HG03060 (cell line): ENCODE measurements at regions not wholly inside any gene's neighbourhood (a gene's known extent, or its start where the extent isn't known, plus 50 kb on each side); places are given as distances from the start of the nearest gene placed in this dataset.

ENCODE experiments used
- ATAC-seq: cut with Tn5 transposase; IDR thresholded peaks from one replicate; pipeline ENCODE4 v1.9.1; 2021; ENCODE audit warnings: low read depth, moderate number of reproducible peaks; ENCODE audit not compliant: unreplicated experiment

DNA sequence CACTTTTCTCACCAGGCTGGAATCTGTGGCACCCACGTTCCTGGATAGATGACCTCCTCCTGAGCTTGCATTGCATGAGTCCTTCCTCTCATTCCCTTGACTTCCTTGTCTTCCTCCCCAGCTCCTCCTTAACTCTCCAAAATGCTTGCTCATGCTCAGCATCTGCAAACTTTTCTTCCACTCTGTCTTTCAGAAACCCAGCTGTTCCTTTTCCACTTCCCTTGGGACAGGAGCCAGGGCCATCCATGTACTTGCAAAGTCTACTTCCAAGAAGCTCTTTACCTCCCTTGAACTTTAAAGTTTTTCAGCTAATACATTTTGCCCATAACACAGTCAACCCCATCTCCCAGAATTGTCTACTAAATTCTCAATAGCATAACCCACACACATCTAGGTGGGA, 861.7 kb downstream of the QKI start:
- no peak for ATAC-seq

DNA sequence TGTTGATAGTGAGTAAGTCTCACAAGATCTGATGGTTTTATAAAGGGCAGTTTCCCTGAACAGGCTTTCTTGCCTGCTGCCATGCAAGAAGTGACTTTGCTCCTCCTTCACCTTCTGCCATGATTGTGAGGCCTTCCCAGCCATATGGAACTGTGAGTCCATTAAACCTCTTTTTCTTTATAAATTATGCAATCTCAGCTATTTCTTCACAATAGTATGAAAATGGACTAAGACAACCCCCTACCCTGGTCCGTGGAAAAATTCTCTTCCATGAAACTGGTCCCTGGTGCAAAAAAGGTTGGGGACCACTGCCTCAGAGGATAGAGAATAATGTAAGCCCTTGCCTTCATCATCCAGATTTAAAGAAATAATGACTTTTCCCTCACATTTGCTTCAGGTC, 861.3 kb downstream of the QKI start:
- no peak for ATAC-seq

DNA sequence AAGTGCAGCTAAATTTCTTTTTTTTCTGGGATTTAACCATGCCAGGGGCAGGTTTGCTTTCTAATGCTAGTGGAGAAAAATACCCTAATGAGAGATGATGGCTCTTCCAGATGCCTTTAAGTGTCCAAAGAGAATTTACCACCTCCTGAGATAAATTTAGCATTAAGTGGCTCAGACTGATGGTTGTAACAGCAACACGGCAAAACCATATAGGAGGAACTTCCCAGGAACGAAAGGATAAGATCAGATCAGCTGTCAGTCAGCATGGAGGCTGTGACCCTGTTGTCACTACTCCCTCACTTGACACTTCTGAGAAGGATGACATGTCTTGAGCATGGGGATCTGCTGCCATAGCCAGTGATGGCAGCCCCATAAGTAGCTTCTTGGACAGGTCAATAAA, 860.0 kb downstream of the QKI start:
- ATAC-seq = no peak

DNA sequence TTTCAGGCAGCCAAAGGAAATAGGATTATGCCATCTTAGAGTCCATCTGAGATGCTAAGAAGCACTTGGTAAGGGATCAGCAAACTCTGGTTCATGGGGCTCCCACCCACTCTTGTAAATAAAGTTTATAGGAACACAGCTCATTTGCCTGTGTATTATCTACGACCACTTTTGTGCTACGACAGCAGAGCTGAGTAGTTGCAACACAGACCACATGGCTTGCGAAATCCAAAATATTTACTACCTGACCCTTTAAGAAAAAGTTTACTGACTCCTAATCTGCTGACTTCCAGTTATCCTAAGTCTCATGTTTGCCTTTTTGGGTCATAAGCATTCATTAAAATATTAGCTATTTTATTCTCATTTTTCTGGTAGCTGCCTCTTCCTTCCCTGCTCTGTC, 859.0 kb downstream of the QKI start:
- no peak for ATAC-seq

DNA sequence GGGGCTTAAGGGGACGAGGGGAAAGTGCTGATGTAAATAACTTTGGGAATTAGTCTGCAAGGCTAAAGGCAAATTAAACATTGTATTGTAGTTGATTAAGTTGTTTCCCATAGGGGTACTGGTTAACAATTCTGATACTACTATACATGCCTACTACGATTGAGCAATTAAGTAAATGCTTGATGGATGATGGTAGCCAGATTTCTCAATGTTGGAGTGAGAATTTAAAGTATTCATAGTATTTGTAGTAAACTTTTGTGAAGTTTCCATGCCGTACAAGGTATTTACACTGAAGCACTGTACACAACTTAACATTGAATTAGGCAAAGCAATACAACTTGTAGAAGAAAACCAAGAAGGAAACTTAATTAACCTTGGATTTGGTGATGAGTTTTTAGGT, 852.3 kb downstream of the QKI start:
- no peak for ATAC-seq

DNA sequence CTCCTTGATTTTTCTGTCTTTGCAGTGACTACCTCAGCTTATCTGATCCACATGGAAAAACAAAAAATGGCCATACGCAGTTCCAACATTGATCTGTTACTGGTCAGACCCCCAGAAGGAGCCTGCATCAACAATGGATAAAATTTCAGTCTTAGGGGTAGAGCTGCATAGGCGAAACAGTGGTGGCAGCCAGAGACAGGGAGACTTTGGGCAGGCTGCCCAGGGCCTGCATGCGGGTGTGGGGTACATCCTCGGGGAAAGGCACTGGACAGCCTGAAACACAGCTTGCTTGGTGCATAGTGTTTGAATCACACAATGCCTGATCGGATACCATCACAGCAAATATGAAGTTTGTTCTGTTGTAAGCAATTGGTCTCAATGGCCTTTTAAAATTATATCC, 847.8 kb downstream of the QKI start:
- ATAC-seq = no peak

DNA sequence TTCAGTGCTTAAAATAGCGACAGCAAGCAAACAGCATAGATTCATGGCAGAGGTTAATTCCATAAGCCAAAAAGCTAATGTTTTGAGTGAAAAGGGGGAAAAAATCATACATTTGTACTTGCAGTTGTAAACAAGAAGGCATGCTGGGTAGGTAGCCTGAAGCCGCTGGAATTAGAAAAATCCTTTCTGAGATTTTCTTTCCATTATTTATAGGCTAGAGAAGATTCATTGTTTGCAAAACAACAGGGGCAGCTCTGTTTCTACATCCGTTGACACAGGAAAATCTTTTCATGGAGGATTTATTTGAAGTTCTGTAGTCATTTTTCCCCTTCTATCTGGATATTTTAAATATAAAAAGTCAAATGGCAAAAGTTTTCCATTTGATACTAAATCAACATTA, 843.9 kb downstream of the QKI start:
- no peak for ATAC-seq

DNA sequence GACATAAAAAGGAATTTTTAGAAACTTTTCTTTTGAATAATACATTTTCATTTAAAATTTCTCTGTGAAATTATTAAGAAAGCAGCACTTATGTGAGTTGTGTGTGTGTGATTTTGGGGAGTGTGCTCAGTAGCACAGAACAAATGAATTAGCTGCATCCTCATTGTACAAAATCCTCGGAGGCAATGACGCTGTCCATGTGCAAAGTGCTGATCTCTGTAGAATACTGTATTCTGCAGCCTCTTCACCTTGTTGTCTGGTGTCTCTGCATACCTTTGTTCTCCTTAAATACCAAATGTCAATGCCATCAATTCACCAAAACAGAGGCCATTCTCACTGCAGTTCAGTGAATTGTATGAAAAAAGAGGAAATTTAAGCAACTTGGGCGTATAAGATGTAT, 838.4 kb downstream of the QKI start:
- no peak for ATAC-seq

DNA sequence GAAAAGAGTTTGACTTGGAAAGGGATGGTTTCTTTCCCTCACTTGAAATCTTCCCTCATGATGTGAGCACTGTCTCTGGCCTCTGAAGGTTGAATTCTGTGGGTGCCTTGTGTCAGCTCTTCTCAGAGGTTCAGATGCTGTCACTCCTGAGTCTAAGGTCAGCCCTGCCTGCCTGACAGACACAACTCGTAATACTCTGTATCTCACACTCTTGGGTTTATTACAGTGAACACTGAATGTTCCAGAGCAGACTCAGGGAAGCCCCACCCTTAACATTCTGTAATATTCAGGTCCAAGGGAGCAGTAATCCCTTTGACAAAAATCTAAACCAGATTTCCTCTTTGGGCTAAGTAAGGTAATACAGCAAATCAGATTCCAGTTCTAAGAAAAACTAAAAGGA, 837.8 kb downstream of the QKI start:
- ATAC-seq = no peak

DNA sequence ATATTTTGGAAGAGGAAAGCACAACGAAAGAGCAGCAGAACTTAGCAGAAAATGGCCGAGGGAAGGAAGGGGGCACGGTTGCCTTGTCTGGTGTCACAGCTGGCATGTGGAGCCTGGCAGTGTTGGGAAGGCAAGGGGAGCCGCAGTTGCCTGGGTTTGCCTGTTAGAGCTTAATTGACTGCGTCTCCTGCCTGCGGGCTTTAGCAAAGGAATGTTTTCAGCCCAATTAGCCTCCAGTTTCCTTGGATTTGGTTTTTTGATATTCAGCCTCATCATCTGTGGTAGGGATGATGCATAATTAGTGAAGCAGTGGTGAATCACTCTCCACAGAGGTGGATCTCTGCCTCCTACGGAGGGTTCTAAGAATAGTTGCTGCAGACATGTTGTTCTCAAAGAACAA, 832.6 kb downstream of the QKI start:
- no peak for ATAC-seq

DNA sequence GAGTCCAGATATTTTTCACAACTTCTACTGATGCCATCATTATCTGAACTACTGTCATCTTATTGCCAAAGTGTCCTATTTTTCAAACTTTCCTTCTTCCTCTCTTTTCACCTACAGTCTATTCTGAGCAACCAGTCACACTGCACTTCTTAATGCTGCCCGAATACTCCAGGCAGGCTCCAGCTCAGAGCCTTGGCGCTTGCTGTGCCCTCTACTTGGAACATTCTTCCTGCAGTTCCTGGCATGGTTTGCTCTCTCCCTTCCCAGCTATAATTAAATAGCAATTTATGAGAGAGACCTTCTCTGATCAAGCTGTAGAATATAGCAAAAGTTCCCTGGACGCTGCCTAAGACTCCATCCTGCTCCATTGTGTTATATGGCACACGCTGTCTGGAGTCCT, 831.6 kb downstream of the QKI start:
- no peak for ATAC-seq

DNA sequence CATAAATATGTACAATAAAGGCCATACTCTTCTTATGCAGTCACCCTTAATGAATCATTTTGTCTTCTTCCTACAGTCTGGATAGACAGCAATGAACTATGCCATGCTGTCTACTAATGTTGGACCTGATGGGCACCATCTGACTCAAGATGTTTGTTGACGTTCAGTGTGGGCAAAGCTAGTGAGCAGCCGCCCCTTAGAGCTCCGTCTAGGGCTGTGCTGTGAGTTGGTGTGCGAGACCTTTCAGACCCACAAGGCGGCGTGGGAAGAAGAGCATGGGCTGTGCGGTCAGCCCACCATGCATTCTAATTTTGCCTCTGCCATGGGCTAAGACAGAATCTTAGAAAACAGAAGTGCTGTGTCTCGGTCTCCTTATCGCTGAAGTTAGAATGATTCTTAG, 829.4 kb downstream of the QKI start:
- ATAC-seq = no peak

DNA sequence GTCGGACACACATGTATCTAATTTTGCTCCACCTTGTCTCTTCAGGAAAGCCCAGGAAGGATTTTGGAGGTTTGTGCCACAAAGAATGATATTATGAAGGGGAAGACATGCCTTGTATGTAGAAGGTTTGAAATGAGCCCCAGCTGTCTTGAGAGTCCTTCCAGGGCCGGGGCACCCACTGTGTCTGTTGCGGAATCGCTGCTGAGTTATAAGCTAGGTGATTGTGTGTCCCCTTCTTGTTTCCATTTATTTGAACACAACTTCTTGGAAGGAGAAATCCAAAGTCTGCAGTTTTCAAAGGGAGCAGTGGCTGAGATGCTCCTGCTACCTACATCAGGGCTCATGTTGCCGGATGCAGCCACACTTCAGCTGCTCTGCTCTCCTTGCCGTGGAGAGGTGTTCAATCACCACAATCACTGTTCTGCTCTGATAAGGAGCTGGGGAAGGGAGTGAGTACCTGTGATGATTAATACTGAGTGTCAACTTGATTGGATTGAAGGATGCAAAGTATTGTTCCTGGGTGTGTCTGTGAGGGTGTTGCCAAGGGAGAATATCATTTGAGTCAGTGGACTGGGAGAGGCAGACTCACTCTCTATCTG, 828.6 kb downstream of the QKI start:
- no peak for ATAC-seq

DNA sequence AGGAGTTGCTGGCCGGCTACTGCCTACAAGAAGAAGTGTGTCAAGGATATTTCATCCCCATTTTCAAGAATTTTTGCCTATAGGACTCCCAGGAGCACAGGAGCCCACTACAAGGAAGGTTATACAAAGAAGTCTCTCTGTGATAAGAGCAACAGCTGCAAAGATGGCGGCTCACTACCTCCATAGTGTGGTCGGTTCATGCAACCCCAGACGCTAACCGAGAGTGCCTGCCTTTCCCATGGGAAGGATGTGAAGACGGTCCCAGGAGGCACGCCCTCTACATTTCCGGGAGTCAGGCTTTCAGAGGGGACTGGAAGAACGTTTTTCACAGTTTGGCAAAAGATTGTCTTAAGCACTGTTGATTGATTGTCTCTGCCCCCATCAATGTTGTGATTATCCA, 816.3 kb downstream of the QKI start:
- ATAC-seq = no peak

DNA sequence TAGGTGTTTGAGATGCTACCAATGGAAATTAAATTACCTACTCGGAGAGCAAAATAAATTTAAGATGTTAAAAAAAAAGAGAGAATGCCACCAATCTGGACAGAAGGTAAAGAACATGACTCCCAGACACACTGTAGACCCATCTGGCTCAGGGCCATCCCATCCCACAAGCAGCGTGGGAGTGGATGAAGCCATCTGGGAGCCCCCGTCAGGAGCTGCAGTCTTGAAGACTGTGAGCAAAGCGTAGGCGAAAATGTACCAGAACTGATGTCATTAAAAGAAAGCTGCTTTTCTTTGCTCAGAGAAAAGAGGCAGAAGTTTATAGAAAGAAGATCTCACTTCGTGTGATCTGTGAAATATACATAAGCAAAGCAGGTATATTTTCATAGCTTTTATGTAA, 815.7 kb downstream of the QKI start:
- ATAC-seq = no peak

DNA sequence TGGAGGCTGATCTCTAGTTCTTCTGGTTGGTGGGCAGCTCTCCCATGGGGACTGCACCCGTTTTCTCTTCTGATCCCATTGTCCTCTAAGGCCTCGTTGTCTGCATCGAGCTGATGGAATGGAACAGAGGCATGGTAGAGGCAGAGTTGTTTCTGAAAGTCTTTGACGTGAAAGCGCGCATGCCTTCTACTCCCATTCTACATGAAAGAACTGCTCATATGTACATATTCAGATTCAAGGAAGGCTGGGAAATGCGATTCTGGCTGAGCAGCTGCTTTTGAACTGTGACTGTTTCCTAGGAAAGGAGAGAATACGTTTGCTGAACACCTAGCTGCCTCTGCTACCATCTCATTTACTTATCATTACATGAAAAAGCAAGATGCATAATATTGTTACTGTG, 815.2 kb downstream of the QKI start:
- ATAC-seq = no peak

DNA sequence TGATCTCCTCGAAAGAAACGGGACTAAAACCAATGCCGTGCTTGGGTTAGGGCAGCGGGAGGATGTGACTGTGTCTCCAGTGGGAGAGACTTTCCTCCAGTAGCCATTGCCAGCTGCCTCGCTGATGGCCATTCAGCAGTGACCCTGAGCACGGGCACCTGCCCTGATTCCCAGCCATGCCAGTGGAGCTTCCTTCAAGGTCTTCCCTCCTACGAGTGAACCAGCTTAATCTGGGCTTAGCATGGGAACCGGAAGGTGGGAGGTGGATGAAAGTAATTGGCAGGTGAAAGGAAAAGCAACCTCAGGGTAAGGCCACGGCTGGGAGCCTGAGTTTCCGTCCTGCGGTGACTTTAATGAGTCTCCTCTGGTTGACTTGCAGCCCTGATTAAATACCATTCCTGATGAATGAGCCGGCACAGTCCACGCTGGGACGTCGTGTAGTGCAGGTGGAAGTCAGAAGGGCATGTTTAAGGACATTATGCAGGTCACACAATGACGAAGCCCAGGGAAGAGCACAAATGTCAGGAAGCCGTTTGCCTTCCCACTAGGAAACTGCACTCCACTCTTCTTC, 813.5 kb downstream of the QKI start:
- no peak for ATAC-seq

DNA sequence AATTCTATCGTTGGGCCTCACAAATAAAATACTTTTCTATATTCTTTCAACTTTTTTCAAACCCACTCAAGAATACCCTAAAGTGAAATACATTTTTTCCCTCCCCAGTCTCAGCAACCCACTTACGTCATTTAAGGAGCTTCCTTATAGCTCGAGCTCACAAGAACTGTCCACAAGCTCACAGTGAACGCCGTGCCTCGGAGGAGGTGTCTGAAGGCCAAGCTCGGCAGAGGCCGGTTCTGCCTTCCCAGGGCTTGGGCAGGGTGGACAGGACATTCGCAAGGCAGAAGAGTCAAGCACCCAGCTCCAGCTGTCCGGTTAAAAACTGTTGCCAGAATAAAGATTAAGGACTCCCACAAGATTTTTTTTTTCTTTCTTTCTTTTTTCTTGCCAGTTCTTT, 802.3 kb downstream of the QKI start:
- ATAC-seq = no peak

DNA sequence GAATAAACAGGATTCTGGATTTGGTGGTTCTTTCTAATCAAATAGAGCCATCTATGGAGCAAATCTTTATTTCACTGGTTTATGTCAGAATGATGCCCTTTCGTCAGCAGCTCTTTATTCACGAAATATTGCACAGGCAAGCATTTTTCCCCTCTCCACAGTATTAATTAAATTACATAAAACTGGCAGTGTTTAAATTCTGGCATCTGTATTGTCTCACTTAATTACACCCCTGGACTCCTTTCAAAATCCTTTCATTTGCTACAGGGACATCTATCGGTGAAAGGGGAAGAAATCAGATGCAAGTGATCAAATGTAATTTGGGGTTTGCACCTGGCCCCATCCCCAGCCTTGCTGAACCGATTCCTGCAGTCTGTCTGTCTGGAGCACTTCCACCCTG, 801.9 kb downstream of the QKI start:
- no peak for ATAC-seq

DNA sequence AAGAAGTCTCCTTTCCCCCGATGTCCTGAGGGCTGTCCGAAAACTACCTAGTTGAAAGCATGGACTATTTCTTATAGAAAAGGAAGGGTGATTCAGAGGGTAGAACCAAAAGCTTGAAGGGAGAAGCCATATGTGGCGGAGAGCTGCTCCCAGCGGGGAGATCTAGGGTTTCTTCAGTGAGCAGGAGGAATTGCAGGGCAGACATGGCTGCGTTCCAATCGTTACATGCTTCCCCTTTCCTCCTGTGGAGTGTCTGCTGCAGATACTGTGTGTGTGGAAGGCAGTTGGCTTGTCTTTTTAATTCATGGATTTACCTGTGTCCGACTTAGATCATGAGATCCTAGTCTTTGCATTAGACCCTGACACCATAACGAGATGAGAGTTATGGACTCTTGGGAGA, 799.5 kb downstream of the QKI start:
- ATAC-seq = no peak

DNA sequence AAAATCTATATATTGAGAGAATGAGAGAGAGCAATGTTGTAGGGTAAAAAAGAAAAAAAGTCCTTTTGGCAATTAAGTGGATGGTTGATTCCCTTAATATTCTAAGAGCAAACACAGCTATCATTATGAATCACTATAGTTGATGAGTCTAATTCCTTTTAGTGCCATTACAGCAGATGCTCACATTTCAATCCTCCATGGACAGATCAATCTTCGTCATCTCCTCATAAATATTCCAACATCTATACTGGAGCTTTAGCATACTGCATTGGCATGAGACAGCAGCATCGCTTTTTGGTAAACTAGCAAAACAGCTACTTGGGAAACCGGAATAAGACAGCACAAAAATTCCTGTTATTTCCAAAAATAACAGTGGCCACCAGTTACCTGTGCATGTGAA, 796.7 kb downstream of the QKI start:
- no peak for ATAC-seq

DNA sequence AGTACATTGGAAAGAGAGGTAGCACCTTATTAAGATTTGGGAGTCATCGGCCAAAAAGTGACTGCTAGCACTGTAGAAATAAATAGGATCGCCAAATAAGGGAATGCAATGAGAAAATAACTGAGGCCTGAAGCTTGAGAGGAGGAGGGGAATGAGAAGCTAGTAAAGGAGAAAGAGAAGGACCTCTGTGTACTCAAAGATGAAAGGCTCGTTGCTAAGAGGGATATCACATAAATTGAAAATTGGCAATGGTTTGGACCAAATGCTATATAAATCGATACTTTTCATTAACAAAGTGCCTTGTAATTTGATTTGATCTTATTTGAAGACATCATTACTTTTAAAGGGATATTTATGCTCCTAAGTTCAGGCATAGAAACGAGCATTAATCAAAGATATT, 796.3 kb downstream of the QKI start:
- no peak for ATAC-seq

DNA sequence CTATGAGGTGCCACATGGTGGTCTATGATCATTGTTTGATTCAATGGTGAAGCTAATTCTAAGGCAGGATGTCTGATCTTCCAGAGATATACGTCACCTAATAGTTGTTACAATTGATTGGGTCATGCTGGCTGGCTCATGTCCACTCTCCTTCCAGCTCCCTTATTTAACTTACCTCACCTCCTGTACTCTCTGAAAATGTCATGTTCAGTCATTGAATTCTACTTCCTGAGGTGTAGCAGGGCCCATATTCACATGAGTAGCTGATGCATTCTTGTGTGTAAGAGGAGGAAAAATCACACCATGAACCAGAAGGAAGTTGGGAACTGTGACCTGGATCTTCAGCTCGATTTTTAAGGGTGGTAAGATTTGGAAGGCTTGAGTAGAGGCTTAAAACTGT, 795.8 kb downstream of the QKI start:
- no peak for ATAC-seq
